SK-N-SH (cell line): ENCODE measurements at regions not wholly inside any gene's neighbourhood (a gene's known extent, or its start where the extent isn't known, plus 50 kb on each side); places are given as distances from the start of the nearest gene placed in this dataset.

Experiments used
- CTCF ChIA-PET: fragments of 300-600, 350-600 bp; formaldehyde crosslinking; extraction: SDS; loops from one replicate; lab custom pipeline; 2021; lab: Yijun Ruan, JAX
- POLR2A ChIA-PET: fragments of 350-600 bp; sonication (Branson Sonifier 250); formaldehyde crosslinking; extraction: SDS; loops from one replicate; lab custom pipeline; 2020; ENCODE audit warnings: antibody characterized with exemption, inconsistent platforms; lab: Yijun Ruan, JAX
- DNase-seq: peaks from one replicate; pipeline ENCODE4 v3.0.0; 2012
- H2AFZ ChIP-seq: fragments of 200-600 bp; sonication (generic); 2 replicates; pipeline ENCODE4 v1.8.1; 2016; ENCODE audit warnings: antibody characterized with exemption, mild to moderate bottlenecking, low read depth
- H3F3A ChIP-seq: fragments of 200-600 bp; sonication (generic); replicated peaks from 2 replicates; pipeline ENCODE3; 2016; ENCODE audit warnings: antibody characterized with exemption, mild to moderate bottlenecking; ENCODE audit not compliant: insufficient read depth
- H3K27ac ChIP-seq, 2 experiments: fragments of 200-500 bp in 1 of 2; fragments of 200-600 bp in 1 of 2; sonication (Bioruptor generic) in 1 of 2; sonication (generic), shearing (Covaris generic) in 1 of 2; 2 replicates each; pipeline versions ENCODE4 v1.5.1 to v1.6.1; 2014 to 2016; ENCODE audit warnings: low read depth in 2 of 2, inconsistent platforms in 1 of 2, low read length in 1 of 2, mild to moderate bottlenecking in 1 of 2, mixed read lengths in 1 of 2
- H3K27me3 ChIP-seq: fragments of 200-600 bp; sonication (generic), shearing (Covaris generic); 2 replicates; pipeline ENCODE4 v1.6.1; 2016; ENCODE audit warnings: mixed run types; ENCODE audit not compliant: insufficient read depth
- H3K36me3 ChIP-seq, 2 experiments: fragments of 200-500 bp in 1 of 2; fragments of 200-600 bp in 1 of 2; sonication (Bioruptor generic) in 1 of 2; sonication (generic) in 1 of 2; replicated peaks in 1 of 2; 2 replicates each; pipeline versions ENCODE3 to v1.5.1; 2014 to 2016; ENCODE audit warnings: low read length in 1 of 2, mild to moderate bottlenecking in 1 of 2; ENCODE audit not compliant: insufficient read depth in 2 of 2, control insufficient read depth in 1 of 2
- H3K4me1 ChIP-seq, 2 experiments: fragments of 200-500 bp in 1 of 2; fragments of 200-600 bp in 1 of 2; sonication (Bioruptor generic) in 1 of 2; sonication (generic), shearing (Covaris generic) in 1 of 2; 2 replicates each; pipeline versions ENCODE4 v1.5.1 to v1.6.1; 2014 to 2016; ENCODE audit warnings: low read depth in 1 of 2, low read length in 1 of 2, mixed run types in 1 of 2; ENCODE audit not compliant: insufficient read depth in 2 of 2, control insufficient read depth in 1 of 2
- H3K4me2 ChIP-seq: fragments of 200-600 bp; sonication (generic), shearing (Covaris generic); 2 replicates; pipeline ENCODE4 v1.6.1; 2017; ENCODE audit warnings: mixed run types
- H3K4me3 ChIP-seq, 2 experiments: fragments of 200-500 bp in 1 of 2; fragments of 200-600 bp in 1 of 2; sonication (Bioruptor generic) in 1 of 2; sonication (generic), shearing (Covaris generic) in 1 of 2; 2 replicates each; pipeline versions ENCODE4 v1.5.1 to v1.8.1; 2014 to 2016; ENCODE audit warnings: low read depth in 2 of 2, inconsistent platforms in 1 of 2, low read length in 1 of 2, mild to moderate bottlenecking in 1 of 2, mixed read lengths in 1 of 2, moderate library complexity in 1 of 2
- H3K79me2 ChIP-seq: fragments of 200-600 bp; sonication (generic); 2 replicates; pipeline ENCODE4 v1.8.1; 2017; ENCODE audit warnings: mild to moderate bottlenecking; ENCODE audit not compliant: insufficient read depth
- H3K9ac ChIP-seq: fragments of 200-600 bp; sonication (generic); 2 replicates; pipeline ENCODE4 v1.6.1; 2017; ENCODE audit warnings: mixed run types
- H3K9me2 ChIP-seq: fragments of 200-600 bp; sonication (generic); 2 replicates; pipeline ENCODE4 v1.6.1; 2017; ENCODE audit warnings: mixed run types
- H3K9me3 ChIP-seq: fragments of 200-600 bp; sonication (generic); 2 replicates; pipeline ENCODE4 v1.6.1; 2017; ENCODE audit warnings: mixed run types, mild to moderate bottlenecking, moderate library complexity
- H4K20me1 ChIP-seq: fragments of 200-600 bp; sonication (generic); 2 replicates; pipeline ENCODE4 v1.6.1; 2017; ENCODE audit warnings: mild to moderate bottlenecking, mixed run types; ENCODE audit not compliant: insufficient read depth
- ELF1 ChIP-seq: IDR thresholded peaks from 2 replicates; pipeline ENCODE4 v1.4.0; 2012
- EP300 ChIP-seq, 2 experiments: IDR thresholded peaks; 2 replicates each; pipeline versions ENCODE4 v1.4.0 to v1.6.1; 2012; ENCODE audit warnings: borderline replicate concordance in 1 of 2, low read depth in 1 of 2, low read length in 1 of 2
- EZH2phosphoT487 ChIP-seq: fragments of 200-600 bp; sonication (generic); IDR thresholded peaks from 2 replicates; pipeline ENCODE4 v1.6.1; 2017; ENCODE audit warnings: low read depth, mixed run types, mild to moderate bottlenecking, antibody characterized with exemption, moderate library complexity, borderline replicate concordance
- FOSL2 ChIP-seq: IDR thresholded peaks from 2 replicates; pipeline ENCODE4 v1.4.0; 2012; ENCODE audit warnings: low read depth, mild to moderate bottlenecking, moderate library complexity, borderline replicate concordance
- FOXJ3 ChIP-seq: sonication (generic); formaldehyde crosslinking; IDR thresholded peaks from 2 replicates; pipeline ENCODE4 v1.5.1; 2020; ENCODE audit warnings: mild to moderate bottlenecking, missing genetic modification reagents
- FOXM1 ChIP-seq: IDR thresholded peaks from 2 replicates; pipeline ENCODE4 v1.4.0; 2012; ENCODE audit warnings: low read depth, mild to moderate bottlenecking
- GABPA ChIP-seq: IDR thresholded peaks from 2 replicates; pipeline ENCODE4 v1.4.0; 2012; ENCODE audit warnings: low read depth, mild to moderate bottlenecking
- GATA2 ChIP-seq: sonication (generic); formaldehyde crosslinking; IDR thresholded peaks from 2 replicates; pipeline ENCODE4 v1.5.0; 2020; ENCODE audit warnings: mild to moderate bottlenecking, missing genetic modification reagents
- JUND ChIP-seq: IDR thresholded peaks from 2 replicates; pipeline ENCODE4 v1.4.0; 2012
- MEF2A ChIP-seq: IDR thresholded peaks from 2 replicates; pipeline ENCODE4 v1.4.0; 2012; ENCODE audit warnings: low read depth, borderline replicate concordance
- MXI1 ChIP-seq: IDR thresholded peaks from 2 replicates; pipeline ENCODE4 v1.6.1; 2012; ENCODE audit warnings: mild to moderate bottlenecking, low read depth, low read length, improper control_type of control experiment
- NFIC ChIP-seq: IDR thresholded peaks from 2 replicates; pipeline ENCODE4 v1.4.0; 2012; ENCODE audit warnings: borderline replicate concordance
- NRF1 ChIP-seq: IDR thresholded peaks from 2 replicates; pipeline ENCODE4 v1.6.1; 2012; ENCODE audit warnings: low read depth, mild to moderate bottlenecking, low read length
- POLR2AphosphoS5 ChIP-seq: IDR thresholded peaks from 2 replicates; pipeline ENCODE4 v1.6.1; 2012; ENCODE audit warnings: low read depth, low read length
- RCOR1 ChIP-seq: fragments of 150-350 bp; IDR thresholded peaks from 2 replicates; pipeline ENCODE4 v1.6.1; 2017; ENCODE audit warnings: antibody characterized with exemption, low read length
- REST ChIP-seq: IDR thresholded peaks from 2 replicates; pipeline ENCODE4 v1.6.1; 2012; ENCODE audit warnings: mild to moderate bottlenecking, low read depth, low read length, moderate library complexity
- RXRA ChIP-seq: IDR thresholded peaks from 2 replicates; pipeline ENCODE4 v1.4.0; 2012; ENCODE audit warnings: low read depth, mild to moderate bottlenecking, borderline replicate concordance
- SIN3A ChIP-seq: IDR thresholded peaks from 2 replicates; pipeline ENCODE4 v1.6.1; 2012; ENCODE audit warnings: low read depth, mild to moderate bottlenecking, low read length, moderate library complexity, borderline replicate concordance
- SMC3 ChIP-seq: IDR thresholded peaks from 2 replicates; pipeline ENCODE4 v1.6.1; 2012; ENCODE audit warnings: low read depth, low read length, improper control_type of control experiment
- TAF1 ChIP-seq: IDR thresholded peaks from 2 replicates; pipeline ENCODE4 v1.6.1; 2012; ENCODE audit warnings: low read depth, mild to moderate bottlenecking, low read length, moderate library complexity, borderline replicate concordance
- TEAD4 ChIP-seq: IDR thresholded peaks from 2 replicates; pipeline ENCODE4 v1.4.0; 2012; ENCODE audit warnings: mild to moderate bottlenecking, borderline replicate concordance; ENCODE audit not compliant: insufficient read depth
- YY1 ChIP-seq: IDR thresholded peaks from 2 replicates; pipeline ENCODE4 v1.4.0; 2012; ENCODE audit warnings: low read depth, mild to moderate bottlenecking
- ZBTB33 ChIP-seq: IDR thresholded peaks from 2 replicates; pipeline ENCODE4 v1.4.0; 2012; ENCODE audit warnings: low read depth, borderline replicate concordance
- WGBS: methylation state at CpG from one replicate; pipeline ENCODE4 v1.1.6; 2017; ENCODE audit warnings: low lambda C conversion rate; 5-methylcytosine and 5-hydroxymethylcytosine counted together
- TF ChIP-seq, protein P1 (sequence below): IDR thresholded peaks from 2 replicates; pipeline ENCODE4; 2012
- TF ChIP-seq, protein P2 (sequence below): IDR thresholded peaks from 2 replicates; pipeline ENCODE4 v1.4.0; 2012; ENCODE audit warnings: low read depth

DNA sequence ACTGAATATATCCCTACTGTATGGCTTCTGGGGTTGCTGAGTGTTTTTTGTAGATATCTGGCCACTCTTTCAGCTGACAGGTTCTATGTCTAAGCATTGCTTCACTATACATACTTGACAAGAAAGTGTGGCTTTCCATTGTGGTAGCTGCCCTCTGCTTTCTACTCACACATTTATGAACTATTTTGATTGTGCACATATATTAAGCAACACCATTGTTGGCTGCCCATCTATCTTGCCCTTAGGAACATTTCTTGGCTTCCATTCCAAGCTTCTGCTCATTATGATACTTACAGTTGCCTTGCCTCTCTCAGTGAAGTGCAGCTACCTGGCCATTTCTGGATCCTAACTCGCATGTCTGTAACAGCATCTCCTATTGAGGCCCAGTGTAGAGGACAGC is 153.6 kb upstream of the MOCS2 start:
- CTCF ChIA-PET, result interaction anchor here (1.0 to 1.7 kb wide), 4 partner anchors 15 to 980 kb away, joined by 3 to 10 read pairs (median 5); no protein-coding TSS in a partner anchor
- H3K9me3 ChIP-seq, result no peaks in the 10 kb centered on the region
- no peak overlapping the region for H3K4me3 ChIP-seq
- no peak overlapping the region for H3K9ac ChIP-seq
- no peak overlapping the region; the same call in 1 of the 2 replicates for H2AFZ ChIP-seq
- 79% methylated on average over 1 of the region's 1 CpG for WGBS
- no peak for DNase-seq
- no peak overlapping the region for H3K4me2 ChIP-seq
- H3K27ac ChIP-seq, result no peak overlapping the region
- no peaks in the 10 kb centered on the region for H3K36me3 ChIP-seq
- H3K9me2 ChIP-seq, result no peaks in the 10 kb centered on the region
- H4K20me1 ChIP-seq, result no peaks in the 10 kb centered on the region
- POLR2A ChIA-PET, result no interaction called here
- no peaks in the 10 kb centered on the region for H3K79me2 ChIP-seq
- H3K27me3 ChIP-seq, result no peaks in the 10 kb centered on the region
- H3F3A ChIP-seq, result no peaks in the 10 kb centered on the region
- no peaks in the 10 kb centered on the region for H3K4me1 ChIP-seq
- TF ChIP-seq YY1, result no peak
- no peak for TF ChIP-seq POLR2AphosphoS5
- no peak for TF ChIP-seq FOXM1
- TF ChIP-seq SIN3A, result no peak
- no peak for TF ChIP-seq SMC3
- no peak for TF ChIP-seq MXI1
- TF ChIP-seq NRF1, result no peak

DNA sequence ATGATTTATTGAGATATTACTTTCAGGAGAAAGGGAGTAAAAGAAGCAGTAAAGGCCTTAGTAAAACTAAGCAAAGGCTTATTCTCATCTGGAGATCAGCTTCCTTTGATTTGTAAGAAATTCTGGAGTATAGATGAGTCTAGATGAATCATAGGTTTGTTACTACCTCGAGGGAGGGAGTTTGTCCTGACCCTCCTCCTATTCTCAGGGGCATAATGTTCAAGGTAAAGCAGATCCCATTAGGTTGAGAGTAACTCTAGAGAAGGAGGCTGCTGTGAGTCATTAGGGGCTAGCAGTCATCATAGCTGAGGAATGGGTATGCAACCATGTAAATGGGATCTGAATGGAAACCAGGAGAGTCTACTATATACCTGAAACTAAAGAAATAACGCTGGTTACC is 155.5 kb upstream of the MOCS2 start:
- no peak overlapping the region for H3K4me3 ChIP-seq
- H3K9me2 ChIP-seq, result no peaks in the 10 kb centered on the region
- ChIA-PET POLR2A (no interaction called here), CTCF (interaction anchor here (0.6 kb wide), 1 partner anchor 54 kb away, joined by 3 read pairs; no protein-coding TSS in a partner anchor)
- DNase-seq, result no peak
- WGBS, result 23% methylated on average over 2 of the region's 2 CpGs
- no peaks in the 10 kb centered on the region for H3F3A ChIP-seq
- H3K9ac ChIP-seq, result no peak overlapping the region
- no peaks in the 10 kb centered on the region for H3K27me3 ChIP-seq
- no peak overlapping the region for H2AFZ ChIP-seq
- H3K4me1 ChIP-seq, result no peaks in the 10 kb centered on the region
- no peak overlapping the region for H3K27ac ChIP-seq
- H3K79me2 ChIP-seq, result no peaks in the 10 kb centered on the region
- TF ChIP-seq MEF2A, result no peak
- no peak for TF ChIP-seq FOXJ3 (CRISPR knock-in tag)
- no peak for TF ChIP-seq RCOR1
- no peak for TF ChIP-seq RXRA
- TF ChIP-seq TEAD4, result no peak
- no peak for TF ChIP-seq FOXM1
- TF ChIP-seq EP300 (IDR thresholded peaks at IDR 0.05; ENCODE audit: borderline replicate concordance in 1 of 2, low read depth in 1 of 2, low read length in 1 of 2), result no peak
- no peak for TF ChIP-seq GATA2 (CRISPR knock-in tag)
- TF ChIP-seq REST, result no peak
- no peak for TF ChIP-seq GABPA
- no peak for TF ChIP-seq FOSL2
- TF ChIP-seq ELF1, result no peak
- TF ChIP-seq MXI1, result no peak
- TF ChIP-seq JUND, result no peak
- no peak for TF ChIP-seq NFIC
- TF ChIP-seq, protein P1, sequence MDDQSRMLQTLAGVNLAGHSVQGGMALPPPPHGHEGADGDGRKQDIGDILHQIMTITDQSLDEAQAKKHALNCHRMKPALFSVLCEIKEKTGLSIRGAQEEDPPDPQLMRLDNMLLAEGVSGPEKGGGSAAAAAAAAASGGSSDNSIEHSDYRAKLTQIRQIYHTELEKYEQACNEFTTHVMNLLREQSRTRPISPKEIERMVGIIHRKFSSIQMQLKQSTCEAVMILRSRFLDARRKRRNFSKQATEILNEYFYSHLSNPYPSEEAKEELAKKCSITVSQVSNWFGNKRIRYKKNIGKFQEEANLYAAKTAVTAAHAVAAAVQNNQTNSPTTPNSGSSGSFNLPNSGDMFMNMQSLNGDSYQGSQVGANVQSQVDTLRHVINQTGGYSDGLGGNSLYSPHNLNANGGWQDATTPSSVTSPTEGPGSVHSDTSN, result no peak
- TF ChIP-seq TAF1, result no peak
- no peak for TF ChIP-seq EZH2phosphoT487
- TF ChIP-seq ZBTB33, result no peak
- TF ChIP-seq, protein P2, sequence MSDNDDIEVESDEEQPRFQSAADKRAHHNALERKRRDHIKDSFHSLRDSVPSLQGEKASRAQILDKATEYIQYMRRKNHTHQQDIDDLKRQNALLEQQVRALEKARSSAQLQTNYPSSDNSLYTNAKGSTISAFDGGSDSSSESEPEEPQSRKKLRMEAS, result no peak
- no peaks in the 10 kb centered on the region for H4K20me1 ChIP-seq
- no peaks in the 10 kb centered on the region for H3K36me3 ChIP-seq
- no peak overlapping the region for H3K4me2 ChIP-seq
- H3K9me3 ChIP-seq, result no peaks in the 10 kb centered on the region
